Mesodermal cell (in vitro differentiated cells): ENCODE measurements at regions not wholly inside any gene's neighbourhood (a gene's known extent, or its start where the extent isn't known, plus 50 kb on each side); places are given as distances from the start of the nearest gene placed in this dataset.
"Not testable (repeated sequence)": the region's sequence is repeated elsewhere in the genome, so short reads cannot be mapped to it uniquely, and the experiment has no call there.

Source experiments
- H3K27ac ChIP-seq: 2 replicates; pipeline ENCODE4 v1.7.0; 2013; ENCODE audit warnings: mild to moderate bottlenecking, low read depth, low read length, moderate library complexity; ENCODE audit not compliant: severe bottlenecking
- H3K36me3 ChIP-seq: 2 replicates; pipeline ENCODE4 v1.7.1; 2013; ENCODE audit warnings: mild to moderate bottlenecking, low read length, moderate library complexity; ENCODE audit not compliant: control insufficient read depth, insufficient read depth
- H3K4me1 ChIP-seq: one replicate; pipeline ENCODE4 v1.7.1; 2013; ENCODE audit warnings: mild to moderate bottlenecking, low read length; ENCODE audit not compliant: insufficient read depth, control insufficient read depth, poor library complexity, severe bottlenecking
- H3K4me3 ChIP-seq: 2 replicates; pipeline ENCODE4 v1.7.0; 2013; ENCODE audit warnings: low read length, control low read depth, mild to moderate bottlenecking; ENCODE audit not compliant: insufficient read depth, poor library complexity, severe bottlenecking; ENCODE audit errors: extremely low read depth
- H3K9me3 ChIP-seq: 2 replicates; pipeline ENCODE4 v1.7.1; 2013; ENCODE audit warnings: mild to moderate bottlenecking, low read length, moderate library complexity; ENCODE audit not compliant: control insufficient read depth
- WGBS, 2 experiments: methylation state at CpG; one replicate each; pipeline ENCODE4 v1.1.5; 2013; ENCODE audit warnings: missing lambda C conversion rate in 2 of 2; ENCODE audit not compliant: insufficient coverage in 2 of 2; 5-methylcytosine and 5-hydroxymethylcytosine counted together

- H3K36me3 ChIP-seq = no peaks in the 10 kb centered on the region
- H3K27ac ChIP-seq = no peak overlapping the region
- H3K4me3 ChIP-seq = no peak overlapping the region
- 71 to 86% methylated on average over 5 of the region's 5 CpGs for WGBS, 2 experiments
- no peaks in the 10 kb centered on the region for H3K9me3 ChIP-seq
- H3K4me1 ChIP-seq = peaks cover 5% of the 10 kb centered on the region
These were observed 541.6 kb upstream of the FLRT2 start for GRCh38 chr14:84988357-84988756.

- no CpG with 5 or more reads among the region's 1 CpG for WGBS, 2 experiments
These were observed 538.9 kb upstream of the FLRT2 start for GRCh38 chr14:84991021-84991420.

GRCh38 chr14:84998216-84998615 is 531.7 kb upstream of the FLRT2 start:
- peaks cover 8% of the 10 kb centered on the region for H3K4me1 ChIP-seq
- H3K9me3 ChIP-seq = no peaks in the 10 kb centered on the region
- H3K36me3 ChIP-seq = no peaks in the 10 kb centered on the region
- no peak overlapping the region for H3K27ac ChIP-seq
- H3K4me3 ChIP-seq = no peak overlapping the region

More at GRCh38 chr14:84991021-84991420, 538.9 kb upstream of the FLRT2 start:
- Histone ChIP-seq H3K4me1 (peaks cover 5% of the 10 kb centered on the region), H3K9me3 (no peaks in the 10 kb centered on the region), H3K4me3 (no peak overlapping the region), H3K27ac (no peak overlapping the region), H3K36me3 (no peaks in the 10 kb centered on the region)

GRCh38 chr14:85002846-85003245 is 527.1 kb upstream of the FLRT2 start:
- no peak overlapping the region for H3K27ac ChIP-seq
- H3K9me3 ChIP-seq = no peaks in the 10 kb centered on the region
- peaks cover 8% of the 10 kb centered on the region for H3K4me1 ChIP-seq
- H3K36me3 ChIP-seq = no peaks in the 10 kb centered on the region
- H3K4me3 ChIP-seq = no peak overlapping the region
- WGBS, 2 experiments = no CpG with 5 or more reads among the region's 1 CpG

- H3K27ac ChIP-seq = no peak overlapping the region
- peaks cover under 1% of the 10 kb centered on the region for H3K4me1 ChIP-seq
- no peaks in the 10 kb centered on the region for H3K36me3 ChIP-seq
- no peaks in the 10 kb centered on the region for H3K9me3 ChIP-seq
- H3K4me3 ChIP-seq = no peak overlapping the region
These were observed 526.1 kb upstream of the FLRT2 start for GRCh38 chr14:85003805-85004204.

GRCh38 chr14:85009506-85009905 is 520.4 kb upstream of the FLRT2 start:
- 79 to 96% methylated on average over 7 of the region's 7 CpGs for WGBS, 2 experiments
- Histone ChIP-seq H3K9me3 (no peaks in the 10 kb centered on the region), H3K4me3 (no peak overlapping the region), H3K36me3 (no peaks in the 10 kb centered on the region), H3K27ac (no peak overlapping the region), H3K4me1 (no peaks in the 10 kb centered on the region)

- Histone ChIP-seq H3K4me1 (no peaks in the 10 kb centered on the region), H3K36me3 (no peaks in the 10 kb centered on the region), H3K27ac (no peak overlapping the region), H3K9me3 (no peaks in the 10 kb centered on the region), H3K4me3 (no peak overlapping the region)
- WGBS, 2 experiments = no CpG with 5 or more reads among the region's 1 CpG
These were observed 519.8 kb upstream of the FLRT2 start for GRCh38 chr14:85010186-85010585.

- Histone ChIP-seq H3K9me3 (no peaks in the 10 kb centered on the region), H3K36me3 (no peaks in the 10 kb centered on the region), H3K4me3 (no peak overlapping the region), H3K4me1 (no peaks in the 10 kb centered on the region), H3K27ac (no peak overlapping the region)
- WGBS, 2 experiments = no CpG with 5 or more reads among the region's 1 CpG
These were observed 513.4 kb upstream of the FLRT2 start for GRCh38 chr14:85016496-85016895.

GRCh38 chr14:85023866-85024265 is 506.1 kb upstream of the FLRT2 start:
- 89 to 94% methylated on average over 3 to 4 of the region's 7 CpGs for WGBS, 2 experiments
- H3K36me3 ChIP-seq, H3K27ac ChIP-seq, H3K4me3 ChIP-seq, H3K9me3 ChIP-seq, H3K4me1 ChIP-seq: not testable (repeated sequence)

- Histone ChIP-seq H3K9me3 (peaks cover 4% of the 10 kb centered on the region), H3K4me1 (no peaks in the 10 kb centered on the region), H3K4me3 (no peak overlapping the region), H3K36me3 (no peaks in the 10 kb centered on the region), H3K27ac (no peak overlapping the region)
- 80 to 86% methylated on average over 1 to 2 of the region's 2 CpGs for WGBS, 2 experiments
These were observed 505.0 kb upstream of the FLRT2 start for GRCh38 chr14:85024931-85025330.

GRCh38 chr14:85027681-85028370 is 502.1 kb upstream of the FLRT2 start:
- H3K9me3 ChIP-seq = peaks cover 4% of the 10 kb centered on the region
- WGBS, 2 experiments = 88 to 90% methylated on average over 2 of the region's 2 CpGs
- H3K36me3 ChIP-seq = no peaks in the 10 kb centered on the region
- H3K4me3 ChIP-seq = no peak overlapping the region
- no peak overlapping the region for H3K27ac ChIP-seq
- no peaks in the 10 kb centered on the region for H3K4me1 ChIP-seq
